ENCODE measurements at regions not wholly inside any gene's neighbourhood (a gene's known extent, or its start where the extent isn't known, plus 50 kb on each side); places are given as distances from the start of the nearest gene placed in this dataset.

DNA sequence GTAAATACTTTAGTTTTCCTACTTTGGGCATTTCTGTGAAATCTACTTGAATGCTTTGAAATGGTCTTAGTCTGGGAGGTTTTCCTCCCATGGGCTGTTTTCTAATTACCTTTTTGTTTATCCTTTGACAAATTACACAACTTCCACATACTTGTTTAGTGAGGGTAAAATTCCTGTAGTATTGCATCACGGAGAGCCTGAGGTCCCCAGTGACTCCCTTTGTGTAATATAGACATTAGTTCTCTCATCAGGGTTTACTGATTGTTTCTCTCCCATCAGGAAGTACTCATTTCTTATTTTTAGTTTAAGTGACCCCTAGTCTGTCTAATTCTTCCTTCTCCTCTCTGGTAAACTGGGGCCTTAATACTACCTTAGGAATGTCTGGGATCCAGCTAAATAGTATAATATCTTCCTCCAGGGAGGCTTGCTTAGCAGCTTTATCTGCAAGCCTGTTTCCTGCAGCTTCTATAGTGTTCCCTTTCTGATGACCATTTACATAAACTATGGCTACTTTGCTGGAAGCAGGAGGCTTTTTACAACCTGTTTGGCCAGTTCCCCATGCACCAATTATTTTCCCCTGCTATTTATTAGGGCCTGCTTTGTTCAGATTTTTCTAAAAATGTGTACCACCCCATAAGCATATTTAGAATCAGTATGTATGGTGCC is 87.2 kb upstream of the XCR1 start:
- intact Hi-C loops (cut with micrococcal nuclease) (no loop called here), in situ Hi-C loops (cut with MboI) (no loop called here)
- WGBS (ENCODE audit: insufficient coverage, low coverage, missing lambda C conversion rate): 6% methylated on average over 1 of the region's 1 CpG
- Histone ChIP-seq H4K20me1 (replicated peaks; ENCODE audit: control insufficient read depth, insufficient read depth, low read length) (no peaks in the 10 kb centered on the region), H3K4me1 (replicated peaks in 1 of 2; ENCODE audit: control insufficient read depth in 2 of 2, insufficient read depth in 2 of 2, low read length in 2 of 2) (no peaks in the 10 kb centered on the region), H2AFZ (ENCODE audit: low read depth, low read length) (no peak overlapping the region), H3K27me3 (ENCODE audit: control insufficient read depth in 2 of 2, insufficient read depth in 2 of 2, low read length in 2 of 2) (peaks cover 0 to 2% of the 10 kb centered on the region in 2 experiments; a peak in 1 of 5 replicates), H3K9me1 (ENCODE audit: control insufficient read depth, insufficient read depth, low read length) (no peaks in the 10 kb centered on the region), H3K9ac (ENCODE audit: insufficient read depth in 1 of 2, low read depth in 2 of 2, low read length in 2 of 2) (no peak overlapping the region), H3K36me3 (ENCODE audit: control insufficient read depth, insufficient read depth, low read length) (no peaks in the 10 kb centered on the region), H3K4me3 (no peak overlapping the region), H3K79me2 (ENCODE audit: control insufficient read depth, insufficient read depth, low read length) (no peaks in the 10 kb centered on the region), H3K4me2 (ENCODE audit: insufficient read depth, low read length) (no peak overlapping the region), H3K27ac (ENCODE audit: extremely low read depth, low read depth, low read length) (no peak overlapping the region), H3K9me3 (replicated peaks; ENCODE audit: control insufficient read depth, insufficient read depth, low read depth, low read length) (no peaks in the 10 kb centered on the region)
- no peak for ATAC-seq
- no TSS peak for BruUV-seq (replicated peaks)
- ChIA-PET CTCF (ENCODE audit: low intra/inter-chr PET ratio) (no interaction called here), POLR2A (no interaction called here)
- DNase-seq (ENCODE audit: extremely low read depth in 1 of 4, low spot score in 3 of 4): no peak
- FAIRE-seq: no peak
- TF ChIP-seq TEAD4 (IDR thresholded peaks at IDR 0.05; ENCODE audit: low read length): no peak
- TF ChIP-seq TEAD4 (CRISPR knock-in tag; IDR thresholded peaks at IDR 0.05; ENCODE audit: borderline replicate concordance): no peak
- TF ChIP-seq GTF2A2 (tag; IDR thresholded peaks at IDR 0.05): no peak
- no peak for TF ChIP-seq HDAC8 (tag; IDR thresholded peaks at IDR 0.05)
- no peak for TF ChIP-seq CEBPG (CRISPR knock-in tag; IDR thresholded peaks at IDR 0.05)
- TF ChIP-seq CEBPG (tag; conservative IDR thresholded peaks at IDR 0.05 in 1 of 2, IDR thresholded peaks at IDR 0.05 in 1 of 2): peak; percentile 31 to 47; a peak in 3 of 4 replicates
- peak; percentile 49; the same call in 1 of the 2 replicates for TF ChIP-seq CEBPB (tag; IDR thresholded peaks at IDR 0.05)
- no peak for TF ChIP-seq BCOR (IDR thresholded peaks at IDR 0.05)
- TF ChIP-seq HMGN3 (IDR thresholded peaks at IDR 0.05; ENCODE audit: borderline replicate concordance, extremely low read depth, insufficient read length, low read depth, low read length): no peak
- TF ChIP-seq, protein P1, sequence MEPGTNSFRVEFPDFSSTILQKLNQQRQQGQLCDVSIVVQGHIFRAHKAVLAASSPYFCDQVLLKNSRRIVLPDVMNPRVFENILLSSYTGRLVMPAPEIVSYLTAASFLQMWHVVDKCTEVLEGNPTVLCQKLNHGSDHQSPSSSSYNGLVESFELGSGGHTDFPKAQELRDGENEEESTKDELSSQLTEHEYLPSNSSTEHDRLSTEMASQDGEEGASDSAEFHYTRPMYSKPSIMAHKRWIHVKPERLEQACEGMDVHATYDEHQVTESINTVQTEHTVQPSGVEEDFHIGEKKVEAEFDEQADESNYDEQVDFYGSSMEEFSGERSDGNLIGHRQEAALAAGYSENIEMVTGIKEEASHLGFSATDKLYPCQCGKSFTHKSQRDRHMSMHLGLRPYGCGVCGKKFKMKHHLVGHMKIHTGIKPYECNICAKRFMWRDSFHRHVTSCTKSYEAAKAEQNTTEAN (CRISPR knock-in tag; IDR thresholded peaks at IDR 0.05): no peak
- TF ChIP-seq ZNF318 (IDR thresholded peaks at IDR 0.05; ENCODE audit: borderline replicate concordance in 1 of 2, low read depth in 1 of 2): no peak
- TF ChIP-seq ZNF41 (CRISPR knock-in tag; conservative IDR thresholded peaks at IDR 0.05): no peak
